ENCODE measurements at regions not wholly inside any gene's neighbourhood (a gene's known extent, or its start where the extent isn't known, plus 50 kb on each side); places are given as distances from the start of the nearest gene placed in this dataset.

- no peak for DNase-seq
Measured at GRCh38 chr11:70712471-70712870, 314.1 kb downstream of the CTTN start.

GRCh38 chr11:70713086-70713835 is 314.9 kb downstream of the CTTN start:
- DNase-seq: no peak

- DNase-seq: no peak
Measured at GRCh38 chr11:70713988-70714665, 315.8 kb downstream of the CTTN start.

GRCh38 chr11:70715166-70715951 is 317.0 kb downstream of the CTTN start:
- DNase-seq: no peak

GRCh38 chr11:70716216-70716615 is 317.9 kb downstream of the CTTN start:
- DNase-seq: no peak

- no peak for DNase-seq
Measured at GRCh38 chr11:70716986-70717775, 318.9 kb downstream of the CTTN start.

GRCh38 chr11:70717936-70718595 is 319.7 kb downstream of the CTTN start:
- DNase-seq: no peak

GRCh38 chr11:70719516-70719915 is 321.2 kb downstream of the CTTN start:
- DNase-seq: no peak

- DNase-seq: no peak
Measured at GRCh38 chr11:70720281-70720680, 322.0 kb downstream of the CTTN start.

GRCh38 chr11:70721006-70721405 is 322.7 kb downstream of the CTTN start:
- DNase-seq: no peak

- no peak for DNase-seq
Measured at GRCh38 chr11:70725278-70725677, 326.9 kb downstream of the CTTN start.

GRCh38 chr11:70725739-70726138 is 327.4 kb downstream of the CTTN start:
- no peak for DNase-seq

GRCh38 chr11:70727021-70727420 is 328.7 kb downstream of the CTTN start:
- no peak for DNase-seq

GRCh38 chr11:70727899-70728620 is 329.7 kb downstream of the CTTN start:
- DNase-seq: no peak

GRCh38 chr11:70729949-70730348 is 331.6 kb downstream of the CTTN start:
- DNase-seq: no peak

- DNase-seq: no peak
Measured at GRCh38 chr11:70730411-70730810, 332.1 kb downstream of the CTTN start.

- DNase-seq: no peak
Measured at GRCh38 chr11:70731271-70732022, 333.1 kb downstream of the CTTN start.

- DNase-seq: no peak
Measured at GRCh38 chr11:70732023-70732880, 333.9 kb downstream of the CTTN start.

GRCh38 chr11:70732881-70733196 is 334.5 kb downstream of the CTTN start:
- DNase-seq: no peak

All from stimulated activated CD4-positive, alpha-beta T cell treated with anti-CD3 and anti-CD28 coated beads, Interleukin-1b, Interleukin-23, amount 100 ng/mL, for 48 hours (primary cell).